Ishikawa (cell line): ENCODE measurements at regions not wholly inside any gene's neighbourhood (a gene's known extent, or its start where the extent isn't known, plus 50 kb on each side); places are given as distances from the start of the nearest gene placed in this dataset.

Experiments
- CEBPB ChIP-seq: IDR thresholded peaks from 2 replicates; pipeline ENCODE4 v1.6.1; 2012
- CREB1 ChIP-seq: IDR thresholded peaks from 2 replicates; pipeline ENCODE4 v1.6.1; 2012; ENCODE audit warnings: low read depth
- EGR1 ChIP-seq: IDR thresholded peaks from 2 replicates; pipeline ENCODE4 v1.6.1; 2012
- EP300 ChIP-seq: IDR thresholded peaks from 2 replicates; pipeline ENCODE4 v1.6.1; 2012; ENCODE audit warnings: borderline replicate concordance
- FOXM1 ChIP-seq: IDR thresholded peaks from 2 replicates; pipeline ENCODE4 v1.6.1; 2012; ENCODE audit warnings: low read depth, borderline replicate concordance
- MAX ChIP-seq: IDR thresholded peaks from 2 replicates; pipeline ENCODE4 v1.6.1; 2012
- NFIC ChIP-seq: IDR thresholded peaks from 2 replicates; pipeline ENCODE4 v1.6.1; 2012
- RAD21 ChIP-seq: IDR thresholded peaks from 2 replicates; pipeline ENCODE4 v1.6.1; 2012; ENCODE audit warnings: low read depth
- REST ChIP-seq: IDR thresholded peaks from 2 replicates; pipeline ENCODE4 v1.6.1; 2012; ENCODE audit warnings: low read depth, mild to moderate bottlenecking
- TAF1 ChIP-seq: IDR thresholded peaks from 2 replicates; pipeline ENCODE4 v1.6.1; 2012; ENCODE audit warnings: low read depth, mild to moderate bottlenecking
- TCF12 ChIP-seq: IDR thresholded peaks from 2 replicates; pipeline ENCODE4 v1.6.1; 2012; ENCODE audit warnings: low read depth
- TEAD4 ChIP-seq: IDR thresholded peaks from 2 replicates; pipeline ENCODE4 v1.6.1; 2012
- USF1 ChIP-seq: IDR thresholded peaks from 2 replicates; pipeline ENCODE4 v1.6.1; 2012
- YY1 ChIP-seq: IDR thresholded peaks from 2 replicates; pipeline ENCODE4 v1.6.1; 2012; ENCODE audit warnings: low read depth
- ZBTB7A ChIP-seq: IDR thresholded peaks from 2 replicates; pipeline ENCODE4 v1.6.1; 2012; ENCODE audit warnings: low read depth

DNA sequence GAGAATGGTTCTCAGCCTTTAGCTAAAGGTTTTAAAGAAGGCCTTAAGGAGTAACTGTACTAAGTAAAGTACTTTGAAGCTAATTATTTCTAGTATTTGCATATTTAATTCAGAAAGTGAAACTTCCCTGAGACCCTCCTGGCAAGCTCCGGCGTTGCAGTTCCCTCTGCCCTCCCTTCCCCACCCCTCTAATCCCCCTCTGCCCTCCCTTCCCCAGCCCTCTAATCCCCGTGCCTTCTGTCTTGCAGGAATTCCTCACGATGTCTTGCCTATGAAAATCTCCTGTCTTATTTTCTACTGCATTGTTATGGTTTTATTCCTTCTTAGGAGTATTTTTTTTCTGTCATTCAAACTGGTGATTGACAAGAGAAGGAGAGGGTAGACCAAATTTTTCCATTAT is 236.9 kb downstream of the COL4A1 start:
- TF ChIP-seq CEBPB, result no peak
- no peak for TF ChIP-seq EGR1
- no peak for TF ChIP-seq TCF12
- no peak for TF ChIP-seq REST

DNA sequence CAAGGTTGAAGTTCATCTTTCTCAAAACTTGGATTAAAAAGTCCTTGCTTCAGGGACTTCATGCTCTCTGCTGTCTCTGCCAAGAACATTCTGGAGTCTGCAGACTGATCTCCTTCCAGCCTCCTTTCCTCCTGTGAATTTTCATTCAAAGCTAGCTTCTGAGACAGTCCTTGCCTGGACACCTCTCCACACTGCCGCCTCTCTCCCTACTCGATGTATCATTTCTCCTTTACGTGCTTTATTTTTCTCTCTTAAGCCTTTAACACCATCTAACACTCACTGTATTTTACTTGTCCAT is 238.8 kb downstream of the COL4A1 start:
- TF ChIP-seq FOXM1 (no peak), EGR1 (no peak), TEAD4 (no peak), EP300 (no peak), CREB1 (no peak), TAF1 (no peak), USF1 (no peak), TCF12 (no peak), CEBPB (no peak), RAD21 (no peak), MAX (no peak), NFIC (no peak), REST (no peak), ZBTB7A (no peak), YY1 (no peak)

GRCh38 chr13:110067355-110068175 is 239.4 kb downstream of the COL4A1 start:
- no peak for TF ChIP-seq EGR1

DNA sequence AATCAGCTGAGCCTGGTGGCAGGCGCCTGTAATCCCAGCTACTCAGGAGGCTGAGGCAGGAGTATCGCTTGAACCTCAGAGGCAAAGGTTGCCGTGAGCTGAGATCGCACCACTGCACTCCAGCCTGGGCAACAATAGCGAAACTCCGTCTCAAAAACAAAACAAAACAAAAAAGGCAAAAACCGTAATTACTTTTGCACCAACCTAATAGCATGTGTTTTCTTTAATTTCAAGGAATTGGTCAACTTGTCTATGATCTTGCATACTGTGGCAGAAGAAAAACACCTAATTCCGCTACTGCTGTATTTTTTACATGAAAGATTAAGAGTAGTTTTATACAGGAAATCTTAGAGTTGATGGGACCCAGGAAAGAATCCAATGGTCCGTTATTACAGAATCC is 241.2 kb downstream of the COL4A1 start:
- TF ChIP-seq EGR1 (no peak), REST (no peak), MAX (no peak), TEAD4 (no peak)

- no peak for TF ChIP-seq MAX
- TF ChIP-seq USF1, result no peak
- no peak for TF ChIP-seq NFIC
- TF ChIP-seq CEBPB, result no peak
- TF ChIP-seq YY1, result no peak
- no peak for TF ChIP-seq TAF1
- no peak for TF ChIP-seq REST
- TF ChIP-seq TCF12, result no peak
- TF ChIP-seq TEAD4, result no peak
- TF ChIP-seq ZBTB7A, result no peak
- TF ChIP-seq RAD21, result no peak
- no peak for TF ChIP-seq CREB1
- no peak for TF ChIP-seq EGR1
- TF ChIP-seq EP300, result no peak
- no peak for TF ChIP-seq FOXM1
These were observed 243.2 kb downstream of the COL4A1 start for GRCh38 chr13:110063490-110064421.
